OCI-LY7 (cell line): ENCODE measurements at regions not wholly inside any gene's neighbourhood (a gene's known extent, or its start where the extent isn't known, plus 50 kb on each side); places are given as distances from the start of the nearest gene placed in this dataset.

Experiments
- CTCF ChIP-seq: fragments of 200-600 bp; sonication (generic); conservative IDR thresholded peaks from 2 replicates; pipeline ENCODE4 v1.5.1; 2014; ENCODE audit warnings: mild to moderate bottlenecking, antibody characterized with exemption, low read length, moderate library complexity, mixed read lengths
- EZH2phosphoT487 ChIP-seq: fragments of 200-600 bp; sonication (generic); IDR thresholded peaks from 2 replicates; pipeline ENCODE4 v1.6.1; 2018; ENCODE audit warnings: low read depth, borderline replicate concordance, mild to moderate bottlenecking, mixed run types, antibody characterized with exemption, low read length, moderate library complexity, mixed read lengths

GRCh38 chrX:33434256-33435092 is 223.1 kb upstream of the DMD start:
- TF ChIP-seq CTCF (peak; percentile 76), EZH2phosphoT487 (no peak)
